ENCODE measurements at regions not wholly inside any gene's neighbourhood (a gene's known extent, or its start where the extent isn't known, plus 50 kb on each side); places are given as distances from the start of the nearest gene placed in this dataset.

DNA sequence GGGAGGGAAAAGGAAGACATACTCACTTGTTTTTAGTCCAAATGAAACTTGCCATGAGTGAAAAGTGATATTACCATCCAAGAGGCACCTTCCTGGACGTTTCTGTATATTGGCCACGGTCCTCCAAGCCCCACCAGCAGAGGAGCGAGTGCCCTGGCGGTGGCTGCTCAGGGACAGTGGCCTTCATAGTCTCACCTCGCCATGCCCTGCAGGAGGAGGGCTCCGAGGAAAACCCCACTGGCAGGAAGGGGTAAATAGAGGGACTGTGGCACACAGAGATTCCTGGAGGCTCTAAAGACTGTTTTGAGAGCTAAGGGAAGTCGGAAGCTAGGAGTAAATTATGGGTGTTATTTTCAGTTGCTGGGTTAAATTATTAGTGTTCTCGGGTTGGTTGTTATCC is 98.4 kb upstream of the UBL3 start:
- no peaks in the 10 kb centered on the region for H3K36me3 ChIP-seq
- WGBS, 2 donors = 76 to 84% methylated on average over 7 to 8 of the region's 8 CpGs
- H3K4me1 ChIP-seq = no peaks in the 10 kb centered on the region
- no peak overlapping the region for H3K4me3 ChIP-seq
- H3K9me3 ChIP-seq = no peaks in the 10 kb centered on the region
- TF ChIP-seq EP300 (IDR thresholded peaks at IDR 0.05) (no peak), POLR2A (IDR thresholded peaks at IDR 0.05) (no peak)
- TF ChIP-seq, protein P1, sequence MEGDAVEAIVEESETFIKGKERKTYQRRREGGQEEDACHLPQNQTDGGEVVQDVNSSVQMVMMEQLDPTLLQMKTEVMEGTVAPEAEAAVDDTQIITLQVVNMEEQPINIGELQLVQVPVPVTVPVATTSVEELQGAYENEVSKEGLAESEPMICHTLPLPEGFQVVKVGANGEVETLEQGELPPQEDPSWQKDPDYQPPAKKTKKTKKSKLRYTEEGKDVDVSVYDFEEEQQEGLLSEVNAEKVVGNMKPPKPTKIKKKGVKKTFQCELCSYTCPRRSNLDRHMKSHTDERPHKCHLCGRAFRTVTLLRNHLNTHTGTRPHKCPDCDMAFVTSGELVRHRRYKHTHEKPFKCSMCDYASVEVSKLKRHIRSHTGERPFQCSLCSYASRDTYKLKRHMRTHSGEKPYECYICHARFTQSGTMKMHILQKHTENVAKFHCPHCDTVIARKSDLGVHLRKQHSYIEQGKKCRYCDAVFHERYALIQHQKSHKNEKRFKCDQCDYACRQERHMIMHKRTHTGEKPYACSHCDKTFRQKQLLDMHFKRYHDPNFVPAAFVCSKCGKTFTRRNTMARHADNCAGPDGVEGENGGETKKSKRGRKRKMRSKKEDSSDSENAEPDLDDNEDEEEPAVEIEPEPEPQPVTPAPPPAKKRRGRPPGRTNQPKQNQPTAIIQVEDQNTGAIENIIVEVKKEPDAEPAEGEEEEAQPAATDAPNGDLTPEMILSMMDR (IDR thresholded peaks at IDR 0.05) = no peak
- no peak overlapping the region for H3K27ac ChIP-seq
- H3K27me3 ChIP-seq = no peaks in the 10 kb centered on the region
- no peak for DNase-seq (ENCODE audit: low spot score in 2 of 2)

DNA sequence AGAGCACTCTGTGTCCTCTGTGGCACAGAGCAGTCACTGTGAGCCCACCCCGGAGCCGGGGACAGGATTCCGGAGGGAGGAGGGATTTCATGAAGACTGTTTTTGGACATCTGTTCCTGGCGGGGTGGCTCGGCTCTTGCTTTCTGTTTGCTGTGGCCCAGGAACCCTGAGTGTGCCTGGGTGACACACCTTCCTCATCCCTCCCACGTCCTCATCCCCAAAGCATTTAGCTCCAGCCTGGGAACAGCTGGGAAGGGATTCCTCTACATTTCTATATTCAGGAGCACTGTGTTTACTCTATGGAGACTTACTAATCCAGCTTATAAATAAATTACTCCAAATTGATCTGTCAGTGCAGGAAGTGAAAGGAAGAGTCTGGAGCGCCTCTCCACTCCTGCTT is 97.8 kb upstream of the UBL3 start:
- DNase-seq (ENCODE audit: low spot score in 2 of 2) = no peak
- H3K27ac ChIP-seq = no peak overlapping the region
- no peak overlapping the region for H3K4me3 ChIP-seq
- no peaks in the 10 kb centered on the region for H3K9me3 ChIP-seq
- no peak for TF ChIP-seq EP300 (IDR thresholded peaks at IDR 0.05)
- TF ChIP-seq, protein P1 (IDR thresholded peaks at IDR 0.05) = no peak
- TF ChIP-seq POLR2A (IDR thresholded peaks at IDR 0.05) = no peak
- H3K27me3 ChIP-seq = no peaks in the 10 kb centered on the region
- 44 to 45% methylated on average over 7 of the region's 7 CpGs for WGBS, 2 donors
- H3K36me3 ChIP-seq = no peaks in the 10 kb centered on the region
- H3K4me1 ChIP-seq = no peaks in the 10 kb centered on the region

DNA sequence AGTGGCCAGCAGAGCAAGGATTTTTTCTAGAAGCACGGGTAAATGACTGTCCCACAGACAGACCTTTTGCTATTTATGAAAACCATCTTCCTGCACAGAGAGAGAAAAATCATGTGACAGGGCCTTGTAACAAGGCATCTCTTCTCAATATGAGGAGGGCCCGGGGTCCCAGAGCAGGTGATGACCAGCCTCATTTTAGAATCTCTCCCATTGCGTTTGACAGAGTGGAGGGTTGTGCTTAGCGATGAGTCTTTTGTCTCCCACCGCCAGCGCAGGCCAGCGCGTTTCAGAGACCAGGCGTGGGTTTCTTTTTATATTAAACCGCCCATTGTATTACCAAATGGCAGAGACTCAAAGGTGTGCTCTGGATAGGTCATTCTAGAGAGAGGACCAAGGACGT is 97.4 kb upstream of the UBL3 start:
- no peak for DNase-seq (ENCODE audit: low spot score in 2 of 2)
- TF ChIP-seq EP300 (IDR thresholded peaks at IDR 0.05) (no peak), POLR2A (IDR thresholded peaks at IDR 0.05) (no peak)
- TF ChIP-seq, protein P1 (IDR thresholded peaks at IDR 0.05) = no peak
- H3K9me3 ChIP-seq = no peaks in the 10 kb centered on the region
- no peak overlapping the region for H3K4me3 ChIP-seq
- 83 to 86% methylated on average over 11 of the region's 11 CpGs for WGBS, 2 donors
- H3K27me3 ChIP-seq = no peaks in the 10 kb centered on the region
- H3K4me1 ChIP-seq = no peaks in the 10 kb centered on the region
- H3K27ac ChIP-seq = no peak overlapping the region
- H3K36me3 ChIP-seq = no peaks in the 10 kb centered on the region

DNA sequence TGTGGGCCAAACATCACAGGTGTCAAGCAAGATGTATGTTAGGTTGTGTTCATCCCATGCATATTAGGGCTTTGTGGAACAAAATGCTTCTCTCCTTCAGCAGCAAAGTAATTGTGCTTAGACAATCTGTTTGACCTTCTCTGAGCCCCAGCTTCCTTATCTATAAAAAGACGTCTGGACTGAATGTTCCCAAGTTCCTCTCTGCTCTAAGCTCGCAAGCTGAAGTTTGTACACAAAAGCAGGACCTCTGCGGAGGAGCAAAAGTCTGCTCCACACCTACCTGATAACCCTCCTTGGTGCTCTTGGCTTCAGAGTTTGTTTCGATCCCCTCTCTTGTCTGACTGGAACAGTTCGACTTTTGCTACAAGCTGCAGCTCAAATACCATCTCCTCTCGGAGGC is 95.7 kb upstream of the UBL3 start:
- DNase-seq (ENCODE audit: low spot score in 2 of 2) = no peak
- no peaks in the 10 kb centered on the region for H3K27me3 ChIP-seq
- WGBS, 2 donors = 80 to 88% methylated on average over 6 of the region's 6 CpGs
- no peak overlapping the region for H3K4me3 ChIP-seq
- H3K36me3 ChIP-seq = no peaks in the 10 kb centered on the region
- TF ChIP-seq POLR2A (IDR thresholded peaks at IDR 0.05) (no peak), EP300 (IDR thresholded peaks at IDR 0.05) (no peak)
- TF ChIP-seq, protein P1 (IDR thresholded peaks at IDR 0.05) = no peak
- H3K4me1 ChIP-seq = no peaks in the 10 kb centered on the region
- no peaks in the 10 kb centered on the region for H3K9me3 ChIP-seq
- no peak overlapping the region for H3K27ac ChIP-seq

DNA sequence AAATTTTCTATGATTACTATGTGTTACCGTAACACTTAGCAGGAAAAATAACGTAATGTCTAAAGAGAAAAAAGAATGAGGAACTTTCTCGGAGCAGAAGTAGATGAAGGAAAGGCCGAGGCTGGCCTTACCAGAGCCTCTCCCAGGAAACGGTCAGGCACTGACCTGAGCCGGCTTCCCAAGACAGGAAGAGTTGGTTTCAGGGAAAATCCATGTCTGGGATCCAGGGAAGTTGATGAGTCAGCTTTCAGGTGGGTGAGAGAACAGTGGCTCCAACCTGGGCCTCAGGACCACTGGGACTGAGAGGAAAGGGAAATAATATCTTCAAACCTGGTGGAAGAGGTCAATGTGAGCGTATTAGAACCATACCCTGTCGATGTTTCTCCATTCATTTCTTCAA is 93.3 kb upstream of the UBL3 start:
- Histone ChIP-seq H3K27me3 (no peaks in the 10 kb centered on the region), H3K27ac (no peak overlapping the region), H3K4me3 (no peak overlapping the region), H3K4me1 (no peaks in the 10 kb centered on the region), H3K9me3 (no peaks in the 10 kb centered on the region), H3K36me3 (no peaks in the 10 kb centered on the region)
- no peak for DNase-seq (ENCODE audit: low spot score in 2 of 2)
- TF ChIP-seq EP300 (IDR thresholded peaks at IDR 0.05) (no peak), POLR2A (IDR thresholded peaks at IDR 0.05) (no peak)
- TF ChIP-seq, protein P1 (IDR thresholded peaks at IDR 0.05) = no peak
- 68 to 82% methylated on average over 8 of the region's 8 CpGs for whole genome bisulfite sequencing, 2 donors

Data from tibial nerve (tissue), 4 donors.